GM12873 (cell line): ENCODE measurements at regions not wholly inside any gene's neighbourhood (a gene's known extent, or its start where the extent isn't known, plus 50 kb on each side); places are given as distances from the start of the nearest gene placed in this dataset.

Source experiments
- CTCF ChIP-seq: IDR thresholded peaks from 2 replicates; pipeline ENCODE4 v1.5.1; 2012; ENCODE audit warnings: low read depth, mild to moderate bottlenecking, moderate library complexity, low read length, control low read depth; ENCODE audit not compliant: insufficient read depth; ENCODE audit errors: missing control alignments

GRCh38 chr18:41665210-41665609 lies 289.8 kb upstream of the PIK3C3 start:
- no peak for TF ChIP-seq CTCF

GRCh38 chr18:41660654-41661053 lies 294.4 kb upstream of the PIK3C3 start:
- no peak for TF ChIP-seq CTCF

- TF ChIP-seq CTCF: no peak
These were observed 295.4 kb upstream of the PIK3C3 start for GRCh38 chr18:41659438-41660130.

GRCh38 chr18:41657189-41657588 lies 297.8 kb upstream of the PIK3C3 start:
- no peak for TF ChIP-seq CTCF

- no peak for TF ChIP-seq CTCF
These were observed 300.0 kb upstream of the PIK3C3 start for GRCh38 chr18:41655074-41655473.

GRCh38 chr18:41647914-41648313 lies 307.1 kb upstream of the PIK3C3 start:
- TF ChIP-seq CTCF: no peak

- no peak for TF ChIP-seq CTCF
These were observed 308.0 kb upstream of the PIK3C3 start for GRCh38 chr18:41646915-41647620.
